Neural cell (in vitro differentiated cells): ENCODE measurements at regions not wholly inside any gene's neighbourhood (a gene's known extent, or its start where the extent isn't known, plus 50 kb on each side); places are given as distances from the start of the nearest gene placed in this dataset.

Source experiments
- H2AFZ ChIP-seq: fragments of 200-600, 300-800 bp; sonication (generic), shearing (Covaris generic); 2 replicates; pipeline ENCODE4 v1.6.0; 2014; ENCODE audit warnings: low read depth, mild to moderate bottlenecking, antibody characterized with exemption, low read length, moderate library complexity
- H3F3A ChIP-seq: fragments of 200-600 bp; shearing (Covaris generic); 2 replicates; pipeline ENCODE4 v1.6.1; 2016; ENCODE audit warnings: mild to moderate bottlenecking, moderate library complexity, mixed read lengths, antibody characterized with exemption, low read length; ENCODE audit not compliant: insufficient read depth, poor library complexity, severe bottlenecking
- H3K27ac ChIP-seq: fragments of 200-600, 300-800 bp; sonication (generic), shearing (Covaris generic); 2 replicates; pipeline ENCODE4 v1.5.1; 2014; ENCODE audit warnings: mild to moderate bottlenecking, low read length, moderate library complexity
- H3K27me3 ChIP-seq: fragments of 300-800, 200-600 bp; sonication (generic), shearing (Covaris generic); 2 replicates; pipeline ENCODE4 v1.6.0; 2014; ENCODE audit warnings: mild to moderate bottlenecking, low read depth, low read length, moderate library complexity; ENCODE audit not compliant: insufficient read depth
- H3K36me3 ChIP-seq: fragments of 300-800, 200-600 bp; sonication (generic), shearing (Covaris generic); 2 replicates; pipeline ENCODE4 v1.5.1; 2014; ENCODE audit warnings: mild to moderate bottlenecking, antibody characterized with exemption, low read length, moderate library complexity; ENCODE audit not compliant: insufficient read depth
- H3K4me2 ChIP-seq: fragments of 300-800, 200-600 bp; sonication (generic), shearing (Covaris generic); 2 replicates; pipeline ENCODE4 v1.6.0; 2014; ENCODE audit warnings: mild to moderate bottlenecking, low read length
- H3K4me3 ChIP-seq: fragments of 300-800, 200-600 bp; sonication (generic), shearing (Covaris generic); 2 replicates; pipeline ENCODE4 v1.5.1; 2014; ENCODE audit warnings: mild to moderate bottlenecking, low read length, moderate library complexity
- H3K79me2 ChIP-seq: fragments of 200-600 bp; shearing (Covaris generic); replicated peaks from 2 replicates; pipeline ENCODE4 v1.6.0; 2014; ENCODE audit warnings: mild to moderate bottlenecking, low read length, moderate library complexity; ENCODE audit not compliant: insufficient read depth
- H3K9ac ChIP-seq: fragments of 300-800, 200-600 bp; sonication (generic), shearing (Covaris generic); 2 replicates; pipeline ENCODE4 v1.6.1; 2016; ENCODE audit warnings: mild to moderate bottlenecking, low read length, mixed read lengths
- H3K9me2 ChIP-seq: fragments of 200-600 bp; shearing (Covaris generic); 2 replicates; pipeline ENCODE4 v1.6.1; 2016; ENCODE audit warnings: mild to moderate bottlenecking, low read length, mixed read lengths; ENCODE audit not compliant: insufficient read depth
- H3K9me3 ChIP-seq: fragments of 200-600, 300-800 bp; sonication (generic), shearing (Covaris generic); 2 replicates; pipeline ENCODE4 v1.6.1; 2016; ENCODE audit warnings: mild to moderate bottlenecking, mixed run types, low read length, moderate library complexity, mixed read lengths
- H4K20me1 ChIP-seq: fragments of 200-600 bp; shearing (Covaris generic); 2 replicates; pipeline ENCODE4 v1.6.1; 2016; ENCODE audit warnings: mild to moderate bottlenecking, mixed run types; ENCODE audit not compliant: insufficient read depth
- CTCF ChIP-seq: fragments of 450-650 bp; IDR thresholded peaks from 2 replicates; pipeline ENCODE4 v1.5.1; 2014; ENCODE audit warnings: antibody characterized with exemption, mild to moderate bottlenecking, moderate library complexity; ENCODE audit not compliant: poor library complexity, severe bottlenecking
- EP300 ChIP-seq: fragments of 450-650 bp; conservative IDR thresholded peaks from 2 replicates; pipeline ENCODE4 v1.6.1; 2014; ENCODE audit warnings: antibody characterized with exemption, mild to moderate bottlenecking, moderate library complexity; ENCODE audit not compliant: poor library complexity, severe bottlenecking
- EZH2 ChIP-seq: fragments of 200-600, 300-800 bp; shearing (Covaris generic), sonication (generic); IDR thresholded peaks from 2 replicates; pipeline ENCODE4 v1.6.1; 2014; ENCODE audit warnings: antibody characterized with exemption, low read length, borderline replicate concordance, mild to moderate bottlenecking; ENCODE audit not compliant: insufficient read depth, poor library complexity, severe bottlenecking
- MXI1 ChIP-seq: fragments of 450-650 bp; conservative IDR thresholded peaks from 2 replicates; pipeline ENCODE4 v1.6.1; 2014; ENCODE audit warnings: antibody characterized with exemption, mild to moderate bottlenecking; ENCODE audit not compliant: poor library complexity, severe bottlenecking
- POLR2AphosphoS5 ChIP-seq: IDR thresholded peaks from 2 replicates; pipeline ENCODE4 v1.6.1; 2012
- RAD21 ChIP-seq: fragments of 450-650 bp; conservative IDR thresholded peaks from 2 replicates; pipeline ENCODE4 v1.6.1; 2014; ENCODE audit warnings: antibody characterized with exemption, mild to moderate bottlenecking, moderate library complexity
- REST ChIP-seq: IDR thresholded peaks from 2 replicates; pipeline ENCODE4 v1.6.1; 2012; ENCODE audit warnings: borderline replicate concordance
- SMC3 ChIP-seq: fragments of 450-650 bp; conservative IDR thresholded peaks from 2 replicates; pipeline ENCODE4 v1.6.1; 2014; ENCODE audit warnings: antibody characterized with exemption, mild to moderate bottlenecking, moderate library complexity; ENCODE audit not compliant: poor library complexity
- TAF1 ChIP-seq: IDR thresholded peaks from 2 replicates; pipeline ENCODE4 v1.6.1; 2012; ENCODE audit warnings: low read depth

GRCh38 chr18:37641573-37641972, 76.0 kb upstream of the CELF4 start:
- no peaks in the 10 kb centered on the region for H3K79me2 ChIP-seq
- no peak overlapping the region for H3K27ac ChIP-seq
- H3K9me3 ChIP-seq = peaks cover 6% of the 10 kb centered on the region
- H3K9ac ChIP-seq = no peak overlapping the region
- no peak overlapping the region for H3K4me2 ChIP-seq
- no peak overlapping the region for H2AFZ ChIP-seq
- no peaks in the 10 kb centered on the region for H3K36me3 ChIP-seq
- H3F3A ChIP-seq = no peaks in the 10 kb centered on the region
- H3K27me3 ChIP-seq = no peaks in the 10 kb centered on the region
- H3K4me3 ChIP-seq = no peak overlapping the region
- no peaks in the 10 kb centered on the region for H3K9me2 ChIP-seq
- no peaks in the 10 kb centered on the region for H4K20me1 ChIP-seq
- TF ChIP-seq TAF1 (no peak), REST (no peak), POLR2AphosphoS5 (no peak), EP300 (no peak), RAD21 (no peak), EZH2 (no peak), SMC3 (no peak), MXI1 (no peak), CTCF (no peak)

GRCh38 chr18:37640504-37640903, 74.9 kb upstream of the CELF4 start:
- H3K79me2 ChIP-seq = no peaks in the 10 kb centered on the region
- H3K27me3 ChIP-seq = no peaks in the 10 kb centered on the region
- TF ChIP-seq RAD21 (no peak), SMC3 (no peak), POLR2AphosphoS5 (no peak), EP300 (no peak), MXI1 (no peak), REST (no peak), EZH2 (no peak), CTCF (no peak), TAF1 (no peak)
- no peak overlapping the region for H2AFZ ChIP-seq
- H3K36me3 ChIP-seq = no peaks in the 10 kb centered on the region
- no peak overlapping the region for H3K4me2 ChIP-seq
- H3K9ac ChIP-seq = no peak overlapping the region
- H3K4me3 ChIP-seq = no peak overlapping the region
- H3K27ac ChIP-seq = no peak overlapping the region
- peaks cover 6% of the 10 kb centered on the region for H3K9me3 ChIP-seq
- no peaks in the 10 kb centered on the region for H3F3A ChIP-seq
- H4K20me1 ChIP-seq = no peaks in the 10 kb centered on the region
- H3K9me2 ChIP-seq = no peaks in the 10 kb centered on the region
